Heart left ventricle (tissue), 13 donors: ENCODE measurements at regions not wholly inside any gene's neighbourhood (a gene's known extent, or its start where the extent isn't known, plus 50 kb on each side); places are given as distances from the start of the nearest gene placed in this dataset.

ENCODE experiments used
- CTCF ChIP-seq, 12 donors: fragments of 200-600 bp; sonication (generic) in 4 of 12; IDR thresholded peaks; one replicate each; pipeline versions ENCODE4 v1.5.0 to v1.8.0; 2018 to 2022; ENCODE audit warnings: antibody characterized with exemption in 12 of 12, mild to moderate bottlenecking in 5 of 12
- POLR2A ChIP-seq, 2 donors: fragments of 450-650 bp; IDR thresholded peaks; one replicate each; pipeline ENCODE4 v1.6.1; 2017; ENCODE audit warnings: antibody characterized with exemption in 2 of 2, mild to moderate bottlenecking in 2 of 2, moderate library complexity in 2 of 2
- donor health status: ischemic (EF 13 %, LVEDD 7.1; RV severe dilation, severe dysfunction).
- donor health status: DM: no; HTN: yes; CAD: no.
- donor health status: DM: no; HTN: no; CAD: no.
- donor health status: ischemic (EF 25% LVEDD 6.9; RV normal size, moderate dysfunction).
- donor health status: ischemic (EF 25% LVEDD 5.7; RV mildly dilated, moderate dysfunction).
- donor health status: ischemic (EF 35%, LVEDD 5.7; RV mildly dilated, moderate dysfunction).
- donor health status: nonischemic (EF 11% LVEDD 7.7; RV severe dilation, severe dysfunction).
- donor health status: DM: yes; HTN: yes; CAD: no.
- donor health status: PGD.
- donor health status: ischemic (EF 29% LVEDD 5.4; RV normal size, mild dysfunction).
- donor health status: nonischemic (EF 23%, LVEDD 6.1; RV moderate dilation, normal function).

GRCh38 chr1:218538341-218538740, 193.2 kb downstream of the TGFB2 start:
- no peak for TF ChIP-seq CTCF (IDR thresholded peaks at IDR 0.05)
- no peak for TF ChIP-seq POLR2A (IDR thresholded peaks at IDR 0.05)
